ENCODE measurements at regions not wholly inside any gene's neighbourhood (a gene's known extent, or its start where the extent isn't known, plus 50 kb on each side); places are given as distances from the start of the nearest gene placed in this dataset.

DNA sequence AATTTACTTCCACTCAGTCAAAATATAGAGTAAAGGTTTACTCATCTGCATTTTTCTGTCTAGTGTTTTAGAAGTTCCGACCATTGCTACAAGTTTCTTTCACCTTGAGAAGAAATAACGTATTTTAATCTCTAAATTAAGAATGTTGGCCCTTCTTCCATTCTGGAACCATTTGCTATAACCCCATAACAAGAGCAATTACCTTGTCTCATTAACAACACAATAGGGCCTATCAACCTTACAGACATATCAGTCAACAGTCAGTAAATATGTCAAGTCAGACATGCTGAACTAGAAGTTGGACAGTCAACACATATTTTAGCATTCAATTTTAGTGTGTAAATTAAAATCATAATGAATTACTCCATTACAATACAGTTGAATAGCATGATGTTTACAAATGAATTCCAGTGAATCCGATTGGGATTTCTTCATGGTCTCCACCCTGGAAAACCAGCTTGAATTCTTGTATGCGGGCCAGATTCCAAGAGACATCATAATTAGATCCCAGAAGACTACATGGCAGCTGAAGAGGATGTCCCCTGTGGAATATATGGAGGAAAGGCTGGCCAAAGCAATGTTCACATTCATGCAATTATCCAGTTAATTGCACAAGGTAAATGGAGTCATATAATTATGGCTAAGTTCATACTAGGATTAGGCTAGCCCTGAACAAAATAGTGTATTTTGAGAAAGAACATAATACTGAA lies 196.2 kb upstream of the TARS1 start:
- Histone ChIP-seq H3K4me3 (ENCODE audit: low read length) (no peak overlapping the region), H3K79me2 (ENCODE audit: low read length) (no peaks in the 10 kb centered on the region), H3K9ac (ENCODE audit: low read length) (no peak overlapping the region), H3K36me3 (replicated peaks; ENCODE audit: insufficient read depth, low read length) (no peaks in the 10 kb centered on the region), H2AFZ (ENCODE audit: low read length) (no peak overlapping the region), H3K27ac (ENCODE audit: low read length) (no peak overlapping the region), H3K9me3 (replicated peaks; ENCODE audit: insufficient read depth, low read length) (no peaks in the 10 kb centered on the region), H3K4me1 (ENCODE audit: low read length) (peaks cover 28% of the 10 kb centered on the region), H4K20me1 (ENCODE audit: insufficient read depth, low read length) (no peaks in the 10 kb centered on the region), H3K27me3 (replicated peaks; ENCODE audit: insufficient read depth, low read length) (no peaks in the 10 kb centered on the region), H3F3A (ENCODE audit: insufficient read depth, low read length) (peaks cover under 1% of the 10 kb centered on the region), H3K9me2 (replicated peaks; ENCODE audit: insufficient read depth, low read length) (no peaks in the 10 kb centered on the region), H3K4me2 (ENCODE audit: low read depth, low read length) (no peak overlapping the region)
- TF ChIP-seq EZH2 (optimal IDR thresholded peaks at IDR 0.05; ENCODE audit: low read depth, low read length) (no peak), EZH2phosphoT487 (IDR thresholded peaks at IDR 0.05; ENCODE audit: low read length) (no peak)
- TF ChIP-seq, protein P1, sequence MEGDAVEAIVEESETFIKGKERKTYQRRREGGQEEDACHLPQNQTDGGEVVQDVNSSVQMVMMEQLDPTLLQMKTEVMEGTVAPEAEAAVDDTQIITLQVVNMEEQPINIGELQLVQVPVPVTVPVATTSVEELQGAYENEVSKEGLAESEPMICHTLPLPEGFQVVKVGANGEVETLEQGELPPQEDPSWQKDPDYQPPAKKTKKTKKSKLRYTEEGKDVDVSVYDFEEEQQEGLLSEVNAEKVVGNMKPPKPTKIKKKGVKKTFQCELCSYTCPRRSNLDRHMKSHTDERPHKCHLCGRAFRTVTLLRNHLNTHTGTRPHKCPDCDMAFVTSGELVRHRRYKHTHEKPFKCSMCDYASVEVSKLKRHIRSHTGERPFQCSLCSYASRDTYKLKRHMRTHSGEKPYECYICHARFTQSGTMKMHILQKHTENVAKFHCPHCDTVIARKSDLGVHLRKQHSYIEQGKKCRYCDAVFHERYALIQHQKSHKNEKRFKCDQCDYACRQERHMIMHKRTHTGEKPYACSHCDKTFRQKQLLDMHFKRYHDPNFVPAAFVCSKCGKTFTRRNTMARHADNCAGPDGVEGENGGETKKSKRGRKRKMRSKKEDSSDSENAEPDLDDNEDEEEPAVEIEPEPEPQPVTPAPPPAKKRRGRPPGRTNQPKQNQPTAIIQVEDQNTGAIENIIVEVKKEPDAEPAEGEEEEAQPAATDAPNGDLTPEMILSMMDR (IDR thresholded peaks at IDR 0.05; ENCODE audit: low read length), result no peak
- DNase-seq, result no peak

DNA sequence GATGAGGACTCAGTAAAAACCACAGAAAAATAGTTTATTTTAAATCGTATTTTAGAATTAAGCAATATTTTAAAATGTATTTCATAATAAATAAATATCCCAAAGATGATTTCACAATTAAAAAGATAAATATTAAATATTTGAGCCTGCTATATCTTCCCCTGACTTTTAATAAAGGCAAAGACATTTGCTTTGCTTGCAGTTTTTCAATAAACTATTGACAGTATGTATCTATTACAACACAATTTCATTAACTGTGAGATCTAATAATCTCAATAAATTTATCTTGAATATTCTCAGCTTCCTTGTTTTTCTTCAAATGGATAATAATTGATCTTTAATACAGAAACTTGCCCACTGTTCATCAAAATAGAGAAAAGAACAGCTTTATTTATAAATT lies 186.2 kb upstream of the TARS1 start:
- H3F3A ChIP-seq (ENCODE audit: insufficient read depth, low read length), result no peaks in the 10 kb centered on the region
- no peak overlapping the region for H2AFZ ChIP-seq (ENCODE audit: low read length)
- no peaks in the 10 kb centered on the region for H4K20me1 ChIP-seq (ENCODE audit: insufficient read depth, low read length)
- H3K27me3 ChIP-seq (replicated peaks; ENCODE audit: insufficient read depth, low read length), result no peaks in the 10 kb centered on the region
- H3K9ac ChIP-seq (ENCODE audit: low read length), result no peak overlapping the region
- no peak overlapping the region for H3K27ac ChIP-seq (ENCODE audit: low read length)
- H3K36me3 ChIP-seq (replicated peaks; ENCODE audit: insufficient read depth, low read length), result no peaks in the 10 kb centered on the region
- TF ChIP-seq EZH2 (optimal IDR thresholded peaks at IDR 0.05; ENCODE audit: low read depth, low read length) (no peak), EZH2phosphoT487 (IDR thresholded peaks at IDR 0.05; ENCODE audit: low read length) (no peak)
- TF ChIP-seq, protein P1 (IDR thresholded peaks at IDR 0.05; ENCODE audit: low read length), result no peak
- no peak for DNase-seq
- H3K4me3 ChIP-seq (ENCODE audit: low read length), result no peak overlapping the region
- no peak overlapping the region for H3K4me2 ChIP-seq (ENCODE audit: low read depth, low read length)
- H3K79me2 ChIP-seq (ENCODE audit: low read length), result no peaks in the 10 kb centered on the region
- H3K9me2 ChIP-seq (replicated peaks; ENCODE audit: insufficient read depth, low read length), result no peaks in the 10 kb centered on the region
- no peaks in the 10 kb centered on the region for H3K9me3 ChIP-seq (replicated peaks; ENCODE audit: insufficient read depth, low read length)
- no peaks in the 10 kb centered on the region for H3K4me1 ChIP-seq (ENCODE audit: low read length)

DNA sequence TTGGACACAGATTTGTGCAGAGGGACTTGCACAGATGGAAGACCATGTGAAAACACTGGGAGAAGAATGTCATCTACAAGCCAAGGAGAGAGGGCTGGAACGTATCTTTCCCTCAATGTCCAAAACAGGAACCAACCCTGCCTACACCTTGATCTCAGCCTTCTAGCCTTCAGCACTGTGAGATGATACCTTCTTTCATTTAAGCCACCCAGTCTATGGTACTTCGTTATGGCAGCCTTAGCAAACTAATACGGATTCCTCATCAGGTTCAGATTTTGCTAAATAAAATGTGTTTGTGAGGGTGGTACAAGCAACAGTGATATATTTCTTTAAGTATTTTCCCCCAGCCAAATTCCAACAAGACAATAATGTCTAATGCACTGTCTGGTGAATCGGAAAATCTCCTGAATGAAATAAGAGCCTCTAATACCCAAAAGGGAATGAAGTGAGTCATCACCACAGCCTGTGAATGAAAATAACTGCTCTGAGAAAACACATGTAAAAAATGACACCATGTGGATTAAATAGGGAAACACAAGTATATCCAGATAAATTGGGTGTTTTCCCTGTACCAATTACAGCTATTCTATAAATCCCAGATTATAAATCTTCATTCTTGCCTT lies 182.8 kb upstream of the TARS1 start:
- Histone ChIP-seq H3K36me3 (replicated peaks; ENCODE audit: insufficient read depth, low read length) (no peaks in the 10 kb centered on the region), H3K79me2 (ENCODE audit: low read length) (no peaks in the 10 kb centered on the region), H3K9me3 (replicated peaks; ENCODE audit: insufficient read depth, low read length) (no peaks in the 10 kb centered on the region), H2AFZ (ENCODE audit: low read length) (no peak overlapping the region), H3K4me2 (ENCODE audit: low read depth, low read length) (no peak overlapping the region), H3K27ac (ENCODE audit: low read length) (no peak overlapping the region), H3K9me2 (replicated peaks; ENCODE audit: insufficient read depth, low read length) (no peaks in the 10 kb centered on the region), H3K4me3 (ENCODE audit: low read length) (no peak overlapping the region), H3F3A (ENCODE audit: insufficient read depth, low read length) (no peaks in the 10 kb centered on the region), H3K4me1 (ENCODE audit: low read length) (no peaks in the 10 kb centered on the region), H4K20me1 (ENCODE audit: insufficient read depth, low read length) (no peaks in the 10 kb centered on the region), H3K9ac (ENCODE audit: low read length) (no peak overlapping the region), H3K27me3 (replicated peaks; ENCODE audit: insufficient read depth, low read length) (no peaks in the 10 kb centered on the region)
- TF ChIP-seq, protein P1 (IDR thresholded peaks at IDR 0.05; ENCODE audit: low read length), result no peak
- TF ChIP-seq EZH2phosphoT487 (IDR thresholded peaks at IDR 0.05; ENCODE audit: low read length) (no peak), EZH2 (optimal IDR thresholded peaks at IDR 0.05; ENCODE audit: low read depth, low read length) (no peak)
- no peak for DNase-seq
